ENCODE measurements at regions not wholly inside any gene's neighbourhood (a gene's known extent, or its start where the extent isn't known, plus 50 kb on each side); places are given as distances from the start of the nearest gene placed in this dataset.
"Not testable (repeated sequence)": the region's sequence is repeated elsewhere in the genome, so short reads cannot be mapped to it uniquely, and the experiment has no call there.

GRCh38 chr4:163243297-163243981 lies 76.7 kb upstream of the NAF1 start:
- Histone ChIP-seq H3K27me3 (ENCODE audit: control insufficient read depth, insufficient read depth, low read length) (no peaks in the 10 kb centered on the region), H3K4me3 (ENCODE audit: low read depth, low read length) (no peak overlapping the region), H3K36me3 (ENCODE audit: control insufficient read depth, insufficient read depth, low read length) (no peaks in the 10 kb centered on the region)
- TF ChIP-seq CTCF (IDR thresholded peaks at IDR 0.05; ENCODE audit: insufficient read depth, low read length, poor library complexity, severe bottlenecking), result no peak
- DNase-seq (ENCODE audit: low read depth), result no peak

GRCh38 chr4:163237856-163238255 lies 71.2 kb upstream of the NAF1 start:
- TF ChIP-seq CTCF (IDR thresholded peaks at IDR 0.05; ENCODE audit: insufficient read depth, low read length, poor library complexity, severe bottlenecking), result no peak
- no peaks in the 10 kb centered on the region for H3K36me3 ChIP-seq (ENCODE audit: control insufficient read depth, insufficient read depth, low read length)
- no peaks in the 10 kb centered on the region for H3K27me3 ChIP-seq (ENCODE audit: control insufficient read depth, insufficient read depth, low read length)

GRCh38 chr4:163236389-163236788 lies 69.7 kb upstream of the NAF1 start:
- not testable (repeated sequence) for H3K4me3 ChIP-seq (ENCODE audit: low read depth, low read length); H3K36me3 ChIP-seq (ENCODE audit: control insufficient read depth, insufficient read depth, low read length); DNase-seq (ENCODE audit: low read depth)

More at GRCh38 chr4:163237856-163238255, 71.2 kb upstream of the NAF1 start:
- no peak for DNase-seq (ENCODE audit: low read depth)
- H3K4me3 ChIP-seq (ENCODE audit: low read depth, low read length), result no peak overlapping the region

GRCh38 chr4:163233321-163233720 lies 66.6 kb upstream of the NAF1 start:
- no peak overlapping the region for H3K4me3 ChIP-seq (ENCODE audit: low read depth, low read length)
- H3K27me3 ChIP-seq (ENCODE audit: control insufficient read depth, insufficient read depth, low read length), result no peaks in the 10 kb centered on the region
- no peaks in the 10 kb centered on the region for H3K36me3 ChIP-seq (ENCODE audit: control insufficient read depth, insufficient read depth, low read length)
- TF ChIP-seq CTCF (IDR thresholded peaks at IDR 0.05; ENCODE audit: insufficient read depth, low read length, poor library complexity, severe bottlenecking), result no peak
- DNase-seq (ENCODE audit: low read depth), result no peak

More at GRCh38 chr4:163236389-163236788, 69.7 kb upstream of the NAF1 start:
- H3K27me3 ChIP-seq (ENCODE audit: control insufficient read depth, insufficient read depth, low read length), result not testable (repeated sequence)

GRCh38 chr4:163228648-163229047 lies 62.0 kb upstream of the NAF1 start:
- H3K36me3 ChIP-seq (ENCODE audit: control insufficient read depth, insufficient read depth, low read length), result no peaks in the 10 kb centered on the region
- TF ChIP-seq CTCF (IDR thresholded peaks at IDR 0.05; ENCODE audit: insufficient read depth, low read length, poor library complexity, severe bottlenecking), result no peak
- H3K27me3 ChIP-seq (ENCODE audit: control insufficient read depth, insufficient read depth, low read length), result no peaks in the 10 kb centered on the region
- H3K4me3 ChIP-seq (ENCODE audit: low read depth, low read length), result no peak overlapping the region
- DNase-seq (ENCODE audit: low read depth), result no peak

- H3K27me3 ChIP-seq (ENCODE audit: control insufficient read depth, insufficient read depth, low read length), result no peaks in the 10 kb centered on the region
- H3K4me3 ChIP-seq (ENCODE audit: low read depth, low read length), result no peak overlapping the region
- no peaks in the 10 kb centered on the region for H3K36me3 ChIP-seq (ENCODE audit: control insufficient read depth, insufficient read depth, low read length)
- no peak for TF ChIP-seq CTCF (IDR thresholded peaks at IDR 0.05; ENCODE audit: insufficient read depth, low read length, poor library complexity, severe bottlenecking)
- no peak for DNase-seq (ENCODE audit: low read depth)
Observed at GRCh38 chr4:163221467-163221866, 54.8 kb upstream of the NAF1 start.
